Vagina (tissue), 2 donors: ENCODE measurements at regions not wholly inside any gene's neighbourhood (a gene's known extent, or its start where the extent isn't known, plus 50 kb on each side); places are given as distances from the start of the nearest gene placed in this dataset.

Experiments
- DNase-seq, 2 donors: peaks; one replicate each; pipeline ENCODE4 v3.0.0-alpha.2; 2017; ENCODE audit errors: extremely low spot score in 2 of 2
- H3K27ac ChIP-seq: fragments of 200-600 bp; sonication (generic); one replicate; pipeline ENCODE4 v1.5.1; 2019
- H3K27me3 ChIP-seq: fragments of 200-600 bp; sonication (generic); one replicate; pipeline ENCODE4 v1.5.1; 2019
- H3K36me3 ChIP-seq, 2 donors: fragments of 200-600 bp; sonication (generic); one replicate each; pipeline ENCODE4 v1.5.1; 2017 to 2019
- H3K4me1 ChIP-seq: fragments of 200-600 bp; sonication (generic); one replicate; pipeline ENCODE4 v1.5.1; 2019
- H3K4me3 ChIP-seq, 2 donors: fragments of 200-600 bp; sonication (generic); 1 replicate in 1 of 2; 2 replicates in 1 of 2; pipeline ENCODE4 v1.5.1; 2016 to 2019
- H3K9me3 ChIP-seq: fragments of 200-600 bp; sonication (generic); one replicate; pipeline ENCODE4 v1.5.1; 2019
- CTCF ChIP-seq, 3 experiments: fragments of 450-650 bp in 2 of 3; fragments of 200-600 bp in 1 of 3; sonication (generic) in 1 of 3; IDR thresholded peaks; one replicate each; pipeline ENCODE4 v1.5.1; 2017 to 2019; ENCODE audit warnings: antibody characterized with exemption in 3 of 3, mild to moderate bottlenecking in 2 of 3, moderate library complexity in 2 of 3
- POLR2A ChIP-seq, 2 donors: fragments of 450-650 bp; IDR thresholded peaks; one replicate each; pipeline ENCODE4 v1.6.1; 2017; ENCODE audit warnings: antibody characterized with exemption in 2 of 2, mild to moderate bottlenecking in 2 of 2, moderate library complexity in 2 of 2
- POLR2AphosphoS5 ChIP-seq, 2 donors: sonication (generic); formaldehyde crosslinking; IDR thresholded peaks; one replicate each; pipeline ENCODE4 v1.9.0; 2017; ENCODE audit warnings: antibody characterized with exemption in 2 of 2, mild to moderate bottlenecking in 2 of 2, low read depth in 1 of 2; ENCODE audit not compliant: insufficient read depth in 1 of 2
- intact Hi-C: fragments of 100-400 bp; cut with DNase I; formaldehyde crosslinking; loops from one replicate; pipeline ENCODE4 v1.15.1; 2023

- Histone ChIP-seq H3K9me3 (no peaks in the 10 kb centered on the region), H3K4me1 (no peaks in the 10 kb centered on the region), H3K4me3 (no peak overlapping the region), H3K27me3 (no peaks in the 10 kb centered on the region), H3K36me3 (no peaks in the 10 kb centered on the region), H3K27ac (no peak overlapping the region)
- no peak for DNase-seq
- TF ChIP-seq CTCF (IDR thresholded peaks at IDR 0.05) (no peak), POLR2A (IDR thresholded peaks at IDR 0.05) (no peak), POLR2AphosphoS5 (IDR thresholded peaks at IDR 0.05; ENCODE audit: insufficient read depth in 1 of 2, low read depth in 1 of 2) (no peak)
- intact Hi-C loops: no loop called here
These were observed 99.1 kb upstream of the CTTNBP2NL start for GRCh38 chr1:112296908-112297307.

GRCh38 chr1:112297536-112297935, 98.5 kb upstream of the CTTNBP2NL start:
- no peak overlapping the region for H3K27ac ChIP-seq
- no peak for DNase-seq
- intact Hi-C loops: no loop called here
- H3K9me3 ChIP-seq: no peaks in the 10 kb centered on the region
- no peaks in the 10 kb centered on the region for H3K36me3 ChIP-seq
- no peaks in the 10 kb centered on the region for H3K4me1 ChIP-seq
- H3K4me3 ChIP-seq: no peak overlapping the region
- TF ChIP-seq POLR2A (IDR thresholded peaks at IDR 0.05) (no peak), CTCF (IDR thresholded peaks at IDR 0.05) (no peak), POLR2AphosphoS5 (IDR thresholded peaks at IDR 0.05; ENCODE audit: insufficient read depth in 1 of 2, low read depth in 1 of 2) (no peak)
- no peaks in the 10 kb centered on the region for H3K27me3 ChIP-seq

GRCh38 chr1:112298558-112298957, 97.5 kb upstream of the CTTNBP2NL start:
- TF ChIP-seq CTCF (IDR thresholded peaks at IDR 0.05) (peak in 2 of 3 experiments; percentile 5 to 36), POLR2A (IDR thresholded peaks at IDR 0.05) (no peak), POLR2AphosphoS5 (IDR thresholded peaks at IDR 0.05; ENCODE audit: insufficient read depth in 1 of 2, low read depth in 1 of 2) (no peak)
- no peaks in the 10 kb centered on the region for H3K36me3 ChIP-seq
- H3K4me3 ChIP-seq: no peak overlapping the region
- DNase-seq: no peak
- H3K27ac ChIP-seq: no peak overlapping the region
- intact Hi-C loops: no loop called here
- H3K27me3 ChIP-seq: no peaks in the 10 kb centered on the region
- no peaks in the 10 kb centered on the region for H3K4me1 ChIP-seq
- H3K9me3 ChIP-seq: no peaks in the 10 kb centered on the region

- Histone ChIP-seq H3K36me3 (no peaks in the 10 kb centered on the region), H3K27ac (no peak overlapping the region), H3K27me3 (no peaks in the 10 kb centered on the region), H3K4me1 (no peaks in the 10 kb centered on the region), H3K4me3 (no peak overlapping the region), H3K9me3 (no peaks in the 10 kb centered on the region)
- DNase-seq: no peak
- intact Hi-C loops: no loop called here
- TF ChIP-seq POLR2A (IDR thresholded peaks at IDR 0.05): no peak
- TF ChIP-seq POLR2AphosphoS5 (IDR thresholded peaks at IDR 0.05; ENCODE audit: insufficient read depth in 1 of 2, low read depth in 1 of 2): no peak
- TF ChIP-seq CTCF (IDR thresholded peaks at IDR 0.05): no peak
These were observed 91.9 kb upstream of the CTTNBP2NL start for GRCh38 chr1:112304126-112304525.

- H3K27ac ChIP-seq: no peak overlapping the region
These were observed 91.4 kb upstream of the CTTNBP2NL start for GRCh38 chr1:112304612-112305011.

More at GRCh38 chr1:112304612-112305011, 91.4 kb upstream of the CTTNBP2NL start:
- H3K4me1 ChIP-seq: no peaks in the 10 kb centered on the region
- no peak for DNase-seq
- no peaks in the 10 kb centered on the region for H3K9me3 ChIP-seq
- TF ChIP-seq POLR2A (IDR thresholded peaks at IDR 0.05): no peak
- no peak for TF ChIP-seq POLR2AphosphoS5 (IDR thresholded peaks at IDR 0.05; ENCODE audit: insufficient read depth in 1 of 2, low read depth in 1 of 2)
- TF ChIP-seq CTCF (IDR thresholded peaks at IDR 0.05): no peak
- H3K27me3 ChIP-seq: no peaks in the 10 kb centered on the region
- intact Hi-C loops: no loop called here
- H3K4me3 ChIP-seq: no peak overlapping the region
- H3K36me3 ChIP-seq: no peaks in the 10 kb centered on the region
